ENCODE measurements at regions not wholly inside any gene's neighbourhood (a gene's known extent, or its start where the extent isn't known, plus 50 kb on each side); places are given as distances from the start of the nearest gene placed in this dataset.

DNA sequence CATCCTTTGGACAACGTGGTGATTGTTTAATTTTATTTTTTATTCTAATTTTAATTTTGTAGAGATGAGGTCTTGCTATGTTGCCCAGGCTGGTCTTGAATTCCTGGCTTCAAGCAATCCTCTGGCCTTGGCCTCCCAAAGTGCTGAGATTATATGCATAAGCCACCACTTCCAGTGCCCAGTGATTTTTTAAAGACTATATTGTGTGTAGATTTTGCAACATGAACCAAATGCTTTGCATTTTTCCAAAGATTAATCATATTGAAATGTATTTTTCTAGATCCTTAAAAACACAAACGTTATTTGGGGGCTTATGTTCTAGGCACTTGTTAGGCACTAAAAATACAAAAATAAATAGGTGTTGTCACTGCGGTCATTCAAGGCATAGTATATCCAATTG lies 117.6 kb upstream of the CCN2 start:
- no peak overlapping the region for H2BK120ac ChIP-seq (ENCODE audit: low read depth, low read length, poor library complexity, severe bottlenecking)
- H4K91ac ChIP-seq (ENCODE audit: insufficient read length, low read depth, low read length): no peak overlapping the region
- Mint-ChIP-seq H3K9me3 (no peaks in the 10 kb centered on the region), H3K27me3 (ENCODE audit: low read depth) (no peaks in the 10 kb centered on the region), H3K4me1 (peaks cover 0 to 2% of the 10 kb centered on the region in 2 experiments; a peak in 2 of 4 replicates), H3K27ac (no peak overlapping the region), H3K36me3 (ENCODE audit: insufficient read depth in 1 of 3, low read depth in 3 of 3) (peaks cover 0 to 5% (median 0%) of the 10 kb centered on the region in 3 experiments; a peak in 2 of 7 replicates), H3K4me3 (no peak overlapping the region)
- no peaks in the 10 kb centered on the region for H3K23me2 ChIP-seq (ENCODE audit: insufficient read length, low read depth, low read length, poor library complexity, severe bottlenecking)
- H3K18ac ChIP-seq (ENCODE audit: insufficient read length, low read depth, low read length): no peak overlapping the region
- no peak overlapping the region for H3T11ph ChIP-seq (ENCODE audit: low read length)
- no peak overlapping the region for H2AK5ac ChIP-seq (ENCODE audit: insufficient read length, low read length)
- TF ChIP-seq CTCF (conservative IDR thresholded peaks at IDR 0.05): no peak
- no peak overlapping the region for H3K23ac ChIP-seq (ENCODE audit: insufficient read length, low read depth, low read length)
- H3K9me3 ChIP-seq (ENCODE audit: control insufficient read depth, low read depth, low read length): no peaks in the 10 kb centered on the region
- H3K56ac ChIP-seq (ENCODE audit: insufficient read length, low read depth, low read length): no peak overlapping the region
- no peak overlapping the region for H2BK20ac ChIP-seq (ENCODE audit: low read depth, low read length, poor library complexity, severe bottlenecking)
- H3K79me2 ChIP-seq (ENCODE audit: insufficient read depth, low read length): no peaks in the 10 kb centered on the region
- no peaks in the 10 kb centered on the region; the same call in 1 of the 2 replicates for H3K4me1 ChIP-seq (ENCODE audit: insufficient read depth, low read length)
- H2BK5ac ChIP-seq (ENCODE audit: insufficient read length, low read length): no peak overlapping the region
- no peak overlapping the region for H4K8ac ChIP-seq (replicated peaks; ENCODE audit: insufficient read length, low read depth, low read length)
- H3K27me3 ChIP-seq (ENCODE audit: insufficient read depth, low read length): no peaks in the 10 kb centered on the region
- no peak overlapping the region for H3K14ac ChIP-seq (ENCODE audit: insufficient read depth, low read length)
- no peak overlapping the region for H2BK15ac ChIP-seq (ENCODE audit: low read depth, low read length)
- H4K20me1 ChIP-seq (ENCODE audit: control insufficient read depth, insufficient read depth, insufficient read length): no peaks in the 10 kb centered on the region
- H3K4ac ChIP-seq (ENCODE audit: low read depth, low read length): no peak overlapping the region
- no peak overlapping the region for H3K4me2 ChIP-seq (ENCODE audit: insufficient read depth, insufficient read length, low read length)
- H2BK12ac ChIP-seq (ENCODE audit: insufficient read length, low read depth, low read length): no peak overlapping the region
- H3K9ac ChIP-seq (ENCODE audit: extremely low read depth, insufficient read length, low read length): no peak overlapping the region
- no peak overlapping the region for H2AFZ ChIP-seq (ENCODE audit: low read length)
- no peak for DNase-seq
- no peak overlapping the region for H3K27ac ChIP-seq (ENCODE audit: insufficient read length, low read depth, low read length)
- H3K79me1 ChIP-seq (ENCODE audit: insufficient read depth, low read depth, low read length, poor library complexity, severe bottlenecking): no peaks in the 10 kb centered on the region
- no peak overlapping the region for H4K5ac ChIP-seq (ENCODE audit: insufficient read length, low read depth, low read length)
- no CpG with 5 or more reads among the region's 3 CpGs for WGBS (ENCODE audit: extremely low coverage, insufficient read length, low lambda C conversion rate)
